ENCODE measurements at regions not wholly inside any gene's neighbourhood (a gene's known extent, or its start where the extent isn't known, plus 50 kb on each side); places are given as distances from the start of the nearest gene placed in this dataset.

GRCh38 chrX:106300239-106300638 lies 132.1 kb downstream of the PWWP3B start:
- no peaks in the 10 kb centered on the region for H3K27me3 ChIP-seq (replicated peaks in 1 of 7)
- H3K36me3 ChIP-seq, result no peaks in the 10 kb centered on the region
- no peak overlapping the region for H3K4me3 ChIP-seq
- intact Hi-C loops (cut with DNase I; ENCODE audit: low total_unique reads), result loop anchor here (10.0 kb wide), 1 partner anchor 45 kb away; no protein-coding TSS in a partner anchor
- WGBS, 5 donors, result 49 to 74% (median 64%) methylated on average over 2 of the region's 2 CpGs
- H3K9me3 ChIP-seq, result no peaks in the 10 kb centered on the region
- H3K27ac ChIP-seq, result no peak overlapping the region
- DNase-seq, result no peak
- no peak for TF ChIP-seq CTCF (IDR thresholded peaks at IDR 0.05 in 8 of 11, conservative IDR thresholded peaks at IDR 0.05 in 3 of 11)
- no peak for TF ChIP-seq POLR2A (IDR thresholded peaks at IDR 0.05)
- TF ChIP-seq POLR2AphosphoS5 (IDR thresholded peaks at IDR 0.05), result no peak
- H3K4me1 ChIP-seq, result no peaks in the 10 kb centered on the region

- Histone ChIP-seq H3K4me3 (no peak overlapping the region), H3K27ac (no peak overlapping the region), H3K9me3 (no peaks in the 10 kb centered on the region), H3K4me1 (no peaks in the 10 kb centered on the region), H3K27me3 (replicated peaks in 1 of 7) (no peaks in the 10 kb centered on the region), H3K36me3 (no peaks in the 10 kb centered on the region)
- TF ChIP-seq CTCF (IDR thresholded peaks at IDR 0.05 in 8 of 11, conservative IDR thresholded peaks at IDR 0.05 in 3 of 11), result no peak
- TF ChIP-seq POLR2AphosphoS5 (IDR thresholded peaks at IDR 0.05), result no peak
- no peak for TF ChIP-seq POLR2A (IDR thresholded peaks at IDR 0.05)
- WGBS, 5 donors, result 57 to 80% (median 68%) methylated on average over 3 of the region's 3 CpGs
- DNase-seq, result no peak
- intact Hi-C loops (cut with DNase I; ENCODE audit: low total_unique reads), result loop anchor here (10.0 kb wide), 1 partner anchor 46 kb away; no protein-coding TSS in a partner anchor
Measured at GRCh38 chrX:106300656-106301055, 132.6 kb downstream of the PWWP3B start.

- Histone ChIP-seq H3K9me3 (no peaks in the 10 kb centered on the region), H3K36me3 (no peaks in the 10 kb centered on the region), H3K27me3 (replicated peaks in 1 of 7) (no peaks in the 10 kb centered on the region), H3K4me3 (no peak overlapping the region), H3K4me1 (no peaks in the 10 kb centered on the region), H3K27ac (no peak overlapping the region)
- no peak for DNase-seq
- intact Hi-C loops (cut with DNase I; ENCODE audit: low total_unique reads), result loop anchor here (10.0 kb wide), 1 partner anchor 48 kb away; no protein-coding TSS in a partner anchor
- TF ChIP-seq POLR2A (IDR thresholded peaks at IDR 0.05), result no peak
- TF ChIP-seq CTCF (IDR thresholded peaks at IDR 0.05 in 8 of 11, conservative IDR thresholded peaks at IDR 0.05 in 3 of 11), result no peak
- TF ChIP-seq POLR2AphosphoS5 (IDR thresholded peaks at IDR 0.05), result no peak
- 73 to 94% (median 83%) methylated on average over 2 of the region's 2 CpGs for WGBS, 5 donors
Measured at GRCh38 chrX:106302304-106302703, 134.2 kb downstream of the PWWP3B start.

- H3K36me3 ChIP-seq, result no peaks in the 10 kb centered on the region
- no peaks in the 10 kb centered on the region for H3K9me3 ChIP-seq
- H3K4me1 ChIP-seq, result no peaks in the 10 kb centered on the region
- H3K27me3 ChIP-seq (replicated peaks in 1 of 7), result no peaks in the 10 kb centered on the region
- no peak for TF ChIP-seq POLR2A (IDR thresholded peaks at IDR 0.05)
- TF ChIP-seq CTCF (IDR thresholded peaks at IDR 0.05 in 8 of 11, conservative IDR thresholded peaks at IDR 0.05 in 3 of 11), result no peak
- TF ChIP-seq POLR2AphosphoS5 (IDR thresholded peaks at IDR 0.05), result no peak
- no peak overlapping the region for H3K27ac ChIP-seq
- intact Hi-C loops (cut with DNase I; ENCODE audit: low total_unique reads), result loop anchor here (10.0 kb wide), 1 partner anchor 52 kb away; no protein-coding TSS in a partner anchor
- 75 to 95% (median 86%) methylated on average over 7 of the region's 7 CpGs for WGBS, 5 donors
- DNase-seq, result no peak
- H3K4me3 ChIP-seq, result no peak overlapping the region
Measured at GRCh38 chrX:106306391-106306947, 138.4 kb downstream of the PWWP3B start.
